ENCODE measurements at regions not wholly inside any gene's neighbourhood (a gene's known extent, or its start where the extent isn't known, plus 50 kb on each side); places are given as distances from the start of the nearest gene placed in this dataset.
A peak's percentile ranks its signal among the peaks of the same experiment; 100 is the strongest.

- Mint-ChIP-seq H3K4me3 (peak overlapping the region; percentile 40; the same call in 1 of the 2 replicates), H3K27ac (no peak overlapping the region), H3K36me3 (ENCODE audit: low read depth) (no peaks in the 10 kb centered on the region), H3K4me1 (ENCODE audit: low read depth) (peaks cover 11% of the 10 kb centered on the region; the same call in 1 of the 2 replicates), H3K27me3 (ENCODE audit: insufficient read depth) (no peaks in the 10 kb centered on the region; the same call in 1 of the 2 replicates), H3K9me3 (no peaks in the 10 kb centered on the region)
- no peak for DNase-seq
- no peak for TF ChIP-seq CTCF (IDR thresholded peaks at IDR 0.05)
These were observed 334.0 kb downstream of the TRIB2 start for GRCh38 chr2:13050764-13051163.

GRCh38 chr2:13052547-13052946 is 335.8 kb downstream of the TRIB2 start:
- H3K4me1 Mint-ChIP-seq (ENCODE audit: low read depth), result peaks cover 11% of the 10 kb centered on the region; the same call in 1 of the 2 replicates
- H3K36me3 Mint-ChIP-seq (ENCODE audit: low read depth), result no peaks in the 10 kb centered on the region
- H3K27ac Mint-ChIP-seq, result no peak overlapping the region
- H3K4me3 Mint-ChIP-seq, result peak overlapping the region; percentile 72; the same call in 1 of the 2 replicates
- TF ChIP-seq CTCF (IDR thresholded peaks at IDR 0.05), result no peak
- H3K27me3 Mint-ChIP-seq (ENCODE audit: insufficient read depth), result no peaks in the 10 kb centered on the region; the same call in 1 of the 2 replicates
- DNase-seq, result no peak
- no peaks in the 10 kb centered on the region for H3K9me3 Mint-ChIP-seq

GRCh38 chr2:13056259-13056843 is 339.6 kb downstream of the TRIB2 start:
- DNase-seq, result no peak
- peaks cover 5% of the 10 kb centered on the region; the same call in 1 of the 2 replicates for H3K4me1 Mint-ChIP-seq (ENCODE audit: low read depth)

GRCh38 chr2:13057671-13058070 is 340.9 kb downstream of the TRIB2 start:
- peaks cover 5% of the 10 kb centered on the region; the same call in 1 of the 2 replicates for H3K27me3 Mint-ChIP-seq (ENCODE audit: insufficient read depth)
- peaks cover 5% of the 10 kb centered on the region; the same call in 1 of the 2 replicates for H3K4me1 Mint-ChIP-seq (ENCODE audit: low read depth)
- no peak for TF ChIP-seq CTCF (IDR thresholded peaks at IDR 0.05)
- no peak overlapping the region for H3K27ac Mint-ChIP-seq
- H3K36me3 Mint-ChIP-seq (ENCODE audit: low read depth), result no peaks in the 10 kb centered on the region
- DNase-seq, result no peak
- no peaks in the 10 kb centered on the region for H3K9me3 Mint-ChIP-seq
- H3K4me3 Mint-ChIP-seq, result no peak overlapping the region

More at GRCh38 chr2:13056259-13056843, 339.6 kb downstream of the TRIB2 start:
- Mint-ChIP-seq H3K27me3 (ENCODE audit: insufficient read depth) (peaks cover 5% of the 10 kb centered on the region; the same call in 1 of the 2 replicates), H3K4me3 (no peak overlapping the region), H3K36me3 (ENCODE audit: low read depth) (no peaks in the 10 kb centered on the region), H3K27ac (no peak overlapping the region), H3K9me3 (no peaks in the 10 kb centered on the region)
- peak; percentile 82 for TF ChIP-seq CTCF (IDR thresholded peaks at IDR 0.05)

GRCh38 chr2:13066676-13067075 is 349.9 kb downstream of the TRIB2 start:
- H3K27ac Mint-ChIP-seq, result no peak overlapping the region
- TF ChIP-seq CTCF (IDR thresholded peaks at IDR 0.05), result no peak
- no peaks in the 10 kb centered on the region for H3K9me3 Mint-ChIP-seq
- no peaks in the 10 kb centered on the region; the same call in 1 of the 2 replicates for H3K27me3 Mint-ChIP-seq (ENCODE audit: insufficient read depth)
- no peak for DNase-seq
- no peaks in the 10 kb centered on the region for H3K4me1 Mint-ChIP-seq (ENCODE audit: low read depth)
- no peaks in the 10 kb centered on the region for H3K36me3 Mint-ChIP-seq (ENCODE audit: low read depth)
- H3K4me3 Mint-ChIP-seq, result no peak overlapping the region
